Endothelial cell (in vitro differentiated cells): ENCODE measurements at regions not wholly inside any gene's neighbourhood (a gene's known extent, or its start where the extent isn't known, plus 50 kb on each side); places are given as distances from the start of the nearest gene placed in this dataset.
A peak's percentile ranks its signal among the peaks of the same experiment; 100 is the strongest.
"Not testable (repeated sequence)": the region's sequence is repeated elsewhere in the genome, so short reads cannot be mapped to it uniquely, and the experiment has no call there.

ENCODE experiments used
- DNase-seq: peaks from one replicate; pipeline ENCODE4 v3.0.0; 2021; ENCODE audit warnings: low spot score
- H3K27ac Mint-ChIP-seq: one replicate; pipeline ENCODE4 v1.8.0; 2021; ENCODE audit warnings: mixed read lengths, inconsistent platforms; ENCODE audit not compliant: unreplicated experiment
- H3K27me3 Mint-ChIP-seq: one replicate; pipeline ENCODE4 v1.8.0; 2021; ENCODE audit warnings: mild to moderate bottlenecking, moderate library complexity, mixed read lengths, inconsistent platforms; ENCODE audit not compliant: unreplicated experiment
- H3K36me3 Mint-ChIP-seq: one replicate; pipeline ENCODE4 v1.8.0; 2021; ENCODE audit warnings: mild to moderate bottlenecking, low read depth, mixed read lengths, inconsistent platforms; ENCODE audit not compliant: unreplicated experiment
- H3K4me1 Mint-ChIP-seq: one replicate; pipeline ENCODE4 v1.8.0; 2021; ENCODE audit warnings: mild to moderate bottlenecking, mixed read lengths, inconsistent platforms; ENCODE audit not compliant: unreplicated experiment
- H3K4me3 Mint-ChIP-seq: one replicate; pipeline ENCODE4 v1.8.0; 2021; ENCODE audit warnings: mild to moderate bottlenecking, mixed read lengths, inconsistent platforms; ENCODE audit not compliant: unreplicated experiment
- H3K9me3 Mint-ChIP-seq: one replicate; pipeline ENCODE4 v1.8.0; 2021; ENCODE audit warnings: mixed read lengths, inconsistent platforms; ENCODE audit not compliant: unreplicated experiment
- CTCF ChIP-seq: fragments of 200-600 bp; sonication (generic); IDR thresholded peaks from one replicate; pipeline ENCODE4 v1.5.0; 2021; ENCODE audit warnings: antibody characterized with exemption; ENCODE audit not compliant: unreplicated experiment

GRCh38 chr7:13724977-13725566 lies 264.4 kb downstream of the ETV1 start:
- Mint-ChIP-seq H3K4me1 (no peaks in the 10 kb centered on the region), H3K4me3 (no peak overlapping the region), H3K27me3 (no peaks in the 10 kb centered on the region), H3K36me3 (no peaks in the 10 kb centered on the region), H3K27ac (no peak overlapping the region), H3K9me3 (no peaks in the 10 kb centered on the region)
- no peak for TF ChIP-seq CTCF
- DNase-seq, result no peak

- Mint-ChIP-seq H3K27ac (no peak overlapping the region), H3K4me1 (no peaks in the 10 kb centered on the region), H3K4me3 (no peak overlapping the region), H3K27me3 (no peaks in the 10 kb centered on the region), H3K36me3 (no peaks in the 10 kb centered on the region), H3K9me3 (no peaks in the 10 kb centered on the region)
- TF ChIP-seq CTCF, result peak; percentile 62
- no peak for DNase-seq
Observed at GRCh38 chr7:13725591-13725990, 263.9 kb downstream of the ETV1 start.

- no peak for TF ChIP-seq CTCF
- no peak overlapping the region for H3K27ac Mint-ChIP-seq
- H3K9me3 Mint-ChIP-seq, result no peaks in the 10 kb centered on the region
- H3K4me3 Mint-ChIP-seq, result no peak overlapping the region
- no peaks in the 10 kb centered on the region for H3K27me3 Mint-ChIP-seq
- no peaks in the 10 kb centered on the region for H3K36me3 Mint-ChIP-seq
- H3K4me1 Mint-ChIP-seq, result no peaks in the 10 kb centered on the region
- no peak for DNase-seq
Observed at GRCh38 chr7:13727279-13727678, 262.2 kb downstream of the ETV1 start.

GRCh38 chr7:13727751-13728150 lies 261.7 kb downstream of the ETV1 start:
- no peak for TF ChIP-seq CTCF
- no peak for DNase-seq
- Mint-ChIP-seq H3K4me1 (no peaks in the 10 kb centered on the region), H3K9me3 (no peaks in the 10 kb centered on the region), H3K36me3 (no peaks in the 10 kb centered on the region), H3K4me3 (no peak overlapping the region), H3K27me3 (no peaks in the 10 kb centered on the region), H3K27ac (no peak overlapping the region)

GRCh38 chr7:13728430-13728829 lies 261.0 kb downstream of the ETV1 start:
- not testable (repeated sequence) for DNase-seq, H3K27ac Mint-ChIP-seq, H3K4me1 Mint-ChIP-seq, H3K9me3 Mint-ChIP-seq, H3K4me3 Mint-ChIP-seq, H3K27me3 Mint-ChIP-seq, H3K36me3 Mint-ChIP-seq

- H3K27ac Mint-ChIP-seq, result no peak overlapping the region
- H3K4me3 Mint-ChIP-seq, result no peak overlapping the region
- H3K9me3 Mint-ChIP-seq, result no peaks in the 10 kb centered on the region
- no peak for TF ChIP-seq CTCF
- no peak for DNase-seq
- no peaks in the 10 kb centered on the region for H3K27me3 Mint-ChIP-seq
- H3K36me3 Mint-ChIP-seq, result no peaks in the 10 kb centered on the region
- H3K4me1 Mint-ChIP-seq, result no peaks in the 10 kb centered on the region
Observed at GRCh38 chr7:13731643-13732042, 257.8 kb downstream of the ETV1 start.
